Progenitor cell of endocrine pancreas (in vitro differentiated cells): ENCODE measurements at regions not wholly inside any gene's neighbourhood (a gene's known extent, or its start where the extent isn't known, plus 50 kb on each side); places are given as distances from the start of the nearest gene placed in this dataset.
"Not testable (repeated sequence)": the region's sequence is repeated elsewhere in the genome, so short reads cannot be mapped to it uniquely, and the experiment has no call there.

Source experiments
- DNase-seq: peaks from one replicate; pipeline ENCODE4 v3.0.0; 2021; ENCODE audit warnings: low spot score; ENCODE audit not compliant: unreplicated experiment
- H3K27ac Mint-ChIP-seq: 2 replicates; pipeline ENCODE4 v1.8.0; 2021; ENCODE audit warnings: mild to moderate bottlenecking, moderate library complexity, mixed read lengths
- H3K27me3 Mint-ChIP-seq: 2 replicates; pipeline ENCODE4 v1.8.0; 2021; ENCODE audit warnings: mixed read lengths
- H3K36me3 Mint-ChIP-seq: 2 replicates; pipeline ENCODE4 v1.8.0; 2022; ENCODE audit warnings: mixed read lengths; ENCODE audit not compliant: insufficient read depth
- H3K4me1 Mint-ChIP-seq: 2 replicates; pipeline ENCODE4 v1.8.0; 2021; ENCODE audit warnings: low read depth, mixed read lengths
- H3K4me3 Mint-ChIP-seq: 2 replicates; pipeline ENCODE4 v1.8.0; 2021; ENCODE audit warnings: low read depth, mild to moderate bottlenecking, moderate library complexity, mixed read lengths
- H3K9me3 Mint-ChIP-seq: 2 replicates; pipeline ENCODE4 v1.8.0; 2021; ENCODE audit warnings: low read depth, mixed read lengths
- CTCF ChIP-seq: fragments of 200-600 bp; sonication (generic); IDR thresholded peaks from one replicate; pipeline ENCODE4 v1.5.0; 2021; ENCODE audit warnings: antibody characterized with exemption, mild to moderate bottlenecking; ENCODE audit not compliant: unreplicated experiment

- TF ChIP-seq CTCF: no peak
These were observed 846.6 kb downstream of the MCTP2 start for GRCh38 chr15:95078003-95078402.

GRCh38 chr15:95080228-95080627, 848.9 kb downstream of the MCTP2 start:
- not testable (repeated sequence) for H3K27me3 Mint-ChIP-seq, H3K27ac Mint-ChIP-seq, H3K4me3 Mint-ChIP-seq, H3K36me3 Mint-ChIP-seq, DNase-seq, H3K9me3 Mint-ChIP-seq
- peaks cover 18% of the 10 kb centered on the region for H3K4me1 Mint-ChIP-seq

More at GRCh38 chr15:95078003-95078402, 846.6 kb downstream of the MCTP2 start:
- Mint-ChIP-seq H3K27me3 (no peaks in the 10 kb centered on the region), H3K27ac (no peak overlapping the region), H3K9me3 (no peaks in the 10 kb centered on the region), H3K4me1 (peaks cover 27% of the 10 kb centered on the region), H3K36me3 (peaks cover 2% of the 10 kb centered on the region), H3K4me3 (no peak overlapping the region)
- DNase-seq: no peak

DNA sequence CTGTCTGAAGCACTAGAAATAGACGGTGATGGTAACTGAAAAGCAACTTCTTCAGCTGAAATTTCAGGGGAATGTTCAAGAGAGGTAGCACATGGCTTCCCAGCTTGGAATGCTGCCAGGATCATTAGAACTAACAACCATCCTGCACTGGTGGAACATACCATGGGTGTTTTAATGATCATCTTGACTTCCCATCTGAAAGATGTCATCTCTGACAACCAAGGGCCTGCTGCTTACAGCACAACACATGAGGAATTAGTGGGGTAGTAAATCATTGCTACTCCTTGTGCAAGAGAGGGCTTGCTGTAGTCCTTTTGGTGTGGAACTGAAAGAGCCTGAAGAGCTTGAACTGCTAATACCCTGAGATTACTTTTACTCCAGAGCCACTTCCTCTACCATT, 853.7 kb downstream of the MCTP2 start:
- H3K27me3 Mint-ChIP-seq: no peaks in the 10 kb centered on the region
- H3K4me1 Mint-ChIP-seq: peaks cover 2% of the 10 kb centered on the region
- H3K4me3 Mint-ChIP-seq: no peak overlapping the region
- DNase-seq: no peak
- H3K27ac Mint-ChIP-seq: no peak overlapping the region
- TF ChIP-seq CTCF: no peak
- no peaks in the 10 kb centered on the region for H3K36me3 Mint-ChIP-seq
- H3K9me3 Mint-ChIP-seq: no peaks in the 10 kb centered on the region

- TF ChIP-seq CTCF: no peak
- Mint-ChIP-seq H3K36me3 (no peaks in the 10 kb centered on the region), H3K27me3 (no peaks in the 10 kb centered on the region), H3K4me1 (peaks cover 2% of the 10 kb centered on the region), H3K27ac (no peak overlapping the region), H3K4me3 (no peak overlapping the region), H3K9me3 (no peaks in the 10 kb centered on the region)
- no peak for DNase-seq
These were observed 855.3 kb downstream of the MCTP2 start for GRCh38 chr15:95086531-95087252.

DNA sequence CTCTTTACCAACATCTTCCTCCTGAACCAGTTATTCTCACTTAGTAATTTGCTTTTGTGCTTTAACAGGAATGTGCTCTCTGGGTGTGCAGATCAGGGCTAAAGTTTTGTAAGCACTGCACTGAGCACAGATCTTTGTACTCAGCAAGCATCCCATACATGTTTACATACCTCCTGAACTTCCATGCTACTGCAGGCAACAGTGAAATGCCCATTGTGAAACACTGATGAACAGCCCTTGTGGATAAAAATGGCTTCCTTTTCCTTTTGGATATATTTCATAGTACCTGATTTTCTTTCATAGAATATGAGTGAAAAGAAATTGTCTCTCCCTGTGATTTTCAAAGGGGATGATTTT, 855.9 kb downstream of the MCTP2 start:
- H3K36me3 Mint-ChIP-seq: no peaks in the 10 kb centered on the region
- H3K27me3 Mint-ChIP-seq: no peaks in the 10 kb centered on the region
- no peak overlapping the region for H3K4me3 Mint-ChIP-seq
- peaks cover 2% of the 10 kb centered on the region for H3K4me1 Mint-ChIP-seq
- H3K9me3 Mint-ChIP-seq: no peaks in the 10 kb centered on the region
- no peak for DNase-seq
- TF ChIP-seq CTCF: no peak
- no peak overlapping the region for H3K27ac Mint-ChIP-seq

DNA sequence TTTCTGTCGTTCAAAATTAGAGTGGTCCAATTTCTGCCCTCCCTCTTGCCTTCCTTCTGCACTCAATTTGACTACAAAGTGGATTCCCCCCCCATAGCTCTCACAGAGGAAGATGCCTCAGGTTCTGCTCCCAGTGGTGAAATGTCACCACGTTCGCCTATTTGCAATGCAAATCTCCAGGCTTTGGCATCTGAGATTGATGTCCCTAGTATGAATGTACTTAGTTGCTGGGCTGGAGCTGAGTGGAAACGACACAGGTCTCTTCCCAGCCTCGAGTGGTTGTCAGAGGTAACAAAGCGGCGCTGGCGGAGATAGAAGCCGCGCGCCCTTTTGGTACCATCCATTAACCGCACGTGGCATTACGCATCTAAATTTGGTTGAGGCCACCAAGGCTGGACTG, 860.1 kb downstream of the MCTP2 start:
- H3K4me1 Mint-ChIP-seq: peaks cover 2% of the 10 kb centered on the region
- no peak for DNase-seq
- TF ChIP-seq CTCF: no peak
- no peaks in the 10 kb centered on the region for H3K36me3 Mint-ChIP-seq
- H3K9me3 Mint-ChIP-seq: peaks cover 3% of the 10 kb centered on the region
- no peak overlapping the region for H3K4me3 Mint-ChIP-seq
- H3K27ac Mint-ChIP-seq: no peak overlapping the region
- no peaks in the 10 kb centered on the region for H3K27me3 Mint-ChIP-seq
